ENCODE measurements at regions not wholly inside any gene's neighbourhood (a gene's known extent, or its start where the extent isn't known, plus 50 kb on each side); places are given as distances from the start of the nearest gene placed in this dataset.

DNA sequence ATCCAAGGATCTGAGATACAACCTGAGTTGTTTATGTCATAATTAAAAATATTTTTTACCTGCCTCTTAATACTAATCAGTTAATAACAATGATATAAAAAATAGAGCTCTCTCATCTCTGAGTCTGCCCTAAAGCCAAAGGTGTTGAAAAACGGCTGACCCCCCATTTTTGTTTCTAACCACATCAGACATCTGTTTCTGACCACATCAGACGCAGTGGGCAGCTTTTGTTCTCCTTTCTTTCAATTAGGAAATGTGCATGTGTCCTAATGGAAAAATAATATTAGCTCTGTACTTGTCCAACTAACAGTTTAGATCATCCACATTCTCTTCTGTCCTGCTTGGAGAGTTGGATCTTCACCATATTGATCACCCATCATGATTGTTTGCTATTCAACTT, 144.6 kb downstream of the SHOX2 start:
- no peak for TF ChIP-seq ZNF174 (CRISPR knock-in tag; IDR thresholded peaks at IDR 0.05)
- no peak for TF ChIP-seq CEBPB (tag; IDR thresholded peaks at IDR 0.05)
- no peak for TF ChIP-seq CCAR2 (IDR thresholded peaks at IDR 0.05; ENCODE audit: low read depth, low read length)
- no peak for TF ChIP-seq PTBP1 (IDR thresholded peaks at IDR 0.05; ENCODE audit: low read depth, low read length)
- no peak for TF ChIP-seq ZNF274 (IDR thresholded peaks at IDR 0.05; ENCODE audit: borderline replicate concordance, low read depth, low read length)
- TF ChIP-seq MCM3 (IDR thresholded peaks at IDR 0.05): no peak
- no peak for TF ChIP-seq TCF7L2 (IDR thresholded peaks at IDR 0.05; ENCODE audit: low read depth, low read length)
- TF ChIP-seq EGR1 (conservative IDR thresholded peaks at IDR 0.05): no peak
- no peak for TF ChIP-seq BHLHE40 (IDR thresholded peaks at IDR 0.05; ENCODE audit: low read length)
- no peak for TF ChIP-seq CTCF (IDR thresholded peaks at IDR 0.05 in 2 of 3, conservative IDR thresholded peaks at IDR 0.05 in 1 of 3; ENCODE audit: insufficient read depth in 2 of 3, low read depth in 1 of 3, low read length in 3 of 3)
- TF ChIP-seq ZNF511 (CRISPR knock-in tag; IDR thresholded peaks at IDR 0.05): no peak
- no peak for TF ChIP-seq L3MBTL2 (IDR thresholded peaks at IDR 0.05)
- TF ChIP-seq ZNF124 (CRISPR knock-in tag; IDR thresholded peaks at IDR 0.05): no peak
